ENCODE measurements at regions not wholly inside any gene's neighbourhood (a gene's known extent, or its start where the extent isn't known, plus 50 kb on each side); places are given as distances from the start of the nearest gene placed in this dataset.

GRCh38 chr4:100945789-100946188 is 401.5 kb downstream of the PPP3CA start:
- TF ChIP-seq CTCF (IDR thresholded peaks at IDR 0.05 in 2 of 3, conservative IDR thresholded peaks at IDR 0.05 in 1 of 3; ENCODE audit: borderline replicate concordance in 1 of 3, insufficient read depth in 1 of 3, low read depth in 2 of 3, low read length in 2 of 3): no peak
- no peak for TF ChIP-seq SRF (IDR thresholded peaks at IDR 0.05; ENCODE audit: low read depth)
- no peak for TF ChIP-seq EZH2phosphoT487 (IDR thresholded peaks at IDR 0.05; ENCODE audit: borderline replicate concordance)
- no peak for TF ChIP-seq REST (IDR thresholded peaks at IDR 0.05; ENCODE audit: low read depth)
- TF ChIP-seq EGR1 (IDR thresholded peaks at IDR 0.05; ENCODE audit: low read depth): no peak
- TF ChIP-seq EZH2 (IDR thresholded peaks at IDR 0.05): no peak
- TF ChIP-seq POLR2A (IDR thresholded peaks at IDR 0.05; ENCODE audit: borderline replicate concordance, extremely low read depth, insufficient read depth, insufficient read length): no peak
- no peak for TF ChIP-seq JUND (IDR thresholded peaks at IDR 0.05)
- TF ChIP-seq RAD21 (IDR thresholded peaks at IDR 0.05; ENCODE audit: low read depth): no peak
- TF ChIP-seq ZFX (IDR thresholded peaks at IDR 0.05): no peak
- TF ChIP-seq POLR2AphosphoS5 (IDR thresholded peaks at IDR 0.05; ENCODE audit: low read depth, low read length): no peak
- TF ChIP-seq TCF7L2 (IDR thresholded peaks at IDR 0.05; ENCODE audit: borderline replicate concordance, extremely low read depth, insufficient read depth, insufficient read length): no peak
- TF ChIP-seq SP1 (IDR thresholded peaks at IDR 0.05; ENCODE audit: low read depth): no peak
- no peak for TF ChIP-seq ATF3 (IDR thresholded peaks at IDR 0.05)
